ENCODE measurements at regions not wholly inside any gene's neighbourhood (a gene's known extent, or its start where the extent isn't known, plus 50 kb on each side); places are given as distances from the start of the nearest gene placed in this dataset.

GRCh38 chr5:9699681-9700080 is 69.5 kb upstream of the TAS2R1 start:
- H3K9me3 ChIP-seq (ENCODE audit: control insufficient read depth in 4 of 4, low read length in 3 of 4), result no peaks in the 10 kb centered on the region
- TF ChIP-seq HNF4A (conservative IDR thresholded peaks at IDR 0.05), result no peak
- TF ChIP-seq, protein P1, sequence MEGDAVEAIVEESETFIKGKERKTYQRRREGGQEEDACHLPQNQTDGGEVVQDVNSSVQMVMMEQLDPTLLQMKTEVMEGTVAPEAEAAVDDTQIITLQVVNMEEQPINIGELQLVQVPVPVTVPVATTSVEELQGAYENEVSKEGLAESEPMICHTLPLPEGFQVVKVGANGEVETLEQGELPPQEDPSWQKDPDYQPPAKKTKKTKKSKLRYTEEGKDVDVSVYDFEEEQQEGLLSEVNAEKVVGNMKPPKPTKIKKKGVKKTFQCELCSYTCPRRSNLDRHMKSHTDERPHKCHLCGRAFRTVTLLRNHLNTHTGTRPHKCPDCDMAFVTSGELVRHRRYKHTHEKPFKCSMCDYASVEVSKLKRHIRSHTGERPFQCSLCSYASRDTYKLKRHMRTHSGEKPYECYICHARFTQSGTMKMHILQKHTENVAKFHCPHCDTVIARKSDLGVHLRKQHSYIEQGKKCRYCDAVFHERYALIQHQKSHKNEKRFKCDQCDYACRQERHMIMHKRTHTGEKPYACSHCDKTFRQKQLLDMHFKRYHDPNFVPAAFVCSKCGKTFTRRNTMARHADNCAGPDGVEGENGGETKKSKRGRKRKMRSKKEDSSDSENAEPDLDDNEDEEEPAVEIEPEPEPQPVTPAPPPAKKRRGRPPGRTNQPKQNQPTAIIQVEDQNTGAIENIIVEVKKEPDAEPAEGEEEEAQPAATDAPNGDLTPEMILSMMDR (IDR thresholded peaks at IDR 0.05; ENCODE audit: low read depth, low read length, missing input control), result no peak
- TF ChIP-seq MAX (IDR thresholded peaks at IDR 0.05), result no peak
- TF ChIP-seq RXRA (IDR thresholded peaks at IDR 0.05), result no peak
- TF ChIP-seq EGR1 (IDR thresholded peaks at IDR 0.05; ENCODE audit: low read depth in 2 of 2), result no peak
- TF ChIP-seq, protein P2, sequence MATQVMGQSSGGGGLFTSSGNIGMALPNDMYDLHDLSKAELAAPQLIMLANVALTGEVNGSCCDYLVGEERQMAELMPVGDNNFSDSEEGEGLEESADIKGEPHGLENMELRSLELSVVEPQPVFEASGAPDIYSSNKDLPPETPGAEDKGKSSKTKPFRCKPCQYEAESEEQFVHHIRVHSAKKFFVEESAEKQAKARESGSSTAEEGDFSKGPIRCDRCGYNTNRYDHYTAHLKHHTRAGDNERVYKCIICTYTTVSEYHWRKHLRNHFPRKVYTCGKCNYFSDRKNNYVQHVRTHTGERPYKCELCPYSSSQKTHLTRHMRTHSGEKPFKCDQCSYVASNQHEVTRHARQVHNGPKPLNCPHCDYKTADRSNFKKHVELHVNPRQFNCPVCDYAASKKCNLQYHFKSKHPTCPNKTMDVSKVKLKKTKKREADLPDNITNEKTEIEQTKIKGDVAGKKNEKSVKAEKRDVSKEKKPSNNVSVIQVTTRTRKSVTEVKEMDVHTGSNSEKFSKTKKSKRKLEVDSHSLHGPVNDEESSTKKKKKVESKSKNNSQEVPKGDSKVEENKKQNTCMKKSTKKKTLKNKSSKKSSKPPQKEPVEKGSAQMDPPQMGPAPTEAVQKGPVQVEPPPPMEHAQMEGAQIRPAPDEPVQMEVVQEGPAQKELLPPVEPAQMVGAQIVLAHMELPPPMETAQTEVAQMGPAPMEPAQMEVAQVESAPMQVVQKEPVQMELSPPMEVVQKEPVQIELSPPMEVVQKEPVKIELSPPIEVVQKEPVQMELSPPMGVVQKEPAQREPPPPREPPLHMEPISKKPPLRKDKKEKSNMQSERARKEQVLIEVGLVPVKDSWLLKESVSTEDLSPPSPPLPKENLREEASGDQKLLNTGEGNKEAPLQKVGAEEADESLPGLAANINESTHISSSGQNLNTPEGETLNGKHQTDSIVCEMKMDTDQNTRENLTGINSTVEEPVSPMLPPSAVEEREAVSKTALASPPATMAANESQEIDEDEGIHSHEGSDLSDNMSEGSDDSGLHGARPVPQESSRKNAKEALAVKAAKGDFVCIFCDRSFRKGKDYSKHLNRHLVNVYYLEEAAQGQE (IDR thresholded peaks at IDR 0.05), result no peak
- TF ChIP-seq HNF4G (IDR thresholded peaks at IDR 0.05), result no peak
- TF ChIP-seq TAF1 (conservative IDR thresholded peaks at IDR 0.05), result no peak
- no peak for TF ChIP-seq NR2F2 (IDR thresholded peaks at IDR 0.05)
- no peak for TF ChIP-seq FOXA2 (IDR thresholded peaks at IDR 0.05)
- no peak for TF ChIP-seq YY1 (IDR thresholded peaks at IDR 0.05)
- no peak overlapping the region for H3K27ac ChIP-seq (ENCODE audit: low read depth in 1 of 2, low read length in 2 of 2)
- H3K36me3 ChIP-seq (ENCODE audit: control insufficient read depth in 4 of 4, insufficient read depth in 3 of 4, low read depth in 1 of 4, low read length in 3 of 4), result no peaks in the 10 kb centered on the region
- WGBS, result 53% methylated on average over 3 of the region's 3 CpGs
- no peak for DNase-seq (ENCODE audit: low spot score)
- no peaks in the 10 kb centered on the region for H3K4me1 ChIP-seq (ENCODE audit: control insufficient read depth in 4 of 4, insufficient read depth in 4 of 4, low read length in 3 of 4)
- no peaks in the 10 kb centered on the region for H3K27me3 ChIP-seq (ENCODE audit: control insufficient read depth in 4 of 4, insufficient read depth in 4 of 4, low read length in 3 of 4)
- no peak overlapping the region for H3K9ac ChIP-seq (ENCODE audit: low read depth in 1 of 2, low read length in 2 of 2)
- no peak overlapping the region for H3K4me3 ChIP-seq (ENCODE audit: low read depth in 1 of 3, low read length in 3 of 3)

- Histone ChIP-seq H3K4me3 (ENCODE audit: low read depth in 1 of 3, low read length in 3 of 3) (no peak overlapping the region), H3K9ac (ENCODE audit: low read depth in 1 of 2, low read length in 2 of 2) (no peak overlapping the region), H3K27me3 (ENCODE audit: control insufficient read depth in 4 of 4, insufficient read depth in 4 of 4, low read length in 3 of 4) (no peaks in the 10 kb centered on the region), H3K36me3 (ENCODE audit: control insufficient read depth in 4 of 4, insufficient read depth in 3 of 4, low read depth in 1 of 4, low read length in 3 of 4) (no peaks in the 10 kb centered on the region), H3K9me3 (ENCODE audit: control insufficient read depth in 4 of 4, low read length in 3 of 4) (no peaks in the 10 kb centered on the region), H3K27ac (ENCODE audit: low read depth in 1 of 2, low read length in 2 of 2) (no peak overlapping the region), H3K4me1 (ENCODE audit: control insufficient read depth in 4 of 4, insufficient read depth in 4 of 4, low read length in 3 of 4) (no peaks in the 10 kb centered on the region)
- no peak for TF ChIP-seq RXRA (IDR thresholded peaks at IDR 0.05)
- no peak for TF ChIP-seq MAX (IDR thresholded peaks at IDR 0.05)
- TF ChIP-seq, protein P1 (IDR thresholded peaks at IDR 0.05; ENCODE audit: low read depth, low read length, missing input control), result no peak
- no peak for TF ChIP-seq GABPA (IDR thresholded peaks at IDR 0.05 in 1 of 2, conservative IDR thresholded peaks at IDR 0.05 in 1 of 2)
- TF ChIP-seq, protein P3, sequence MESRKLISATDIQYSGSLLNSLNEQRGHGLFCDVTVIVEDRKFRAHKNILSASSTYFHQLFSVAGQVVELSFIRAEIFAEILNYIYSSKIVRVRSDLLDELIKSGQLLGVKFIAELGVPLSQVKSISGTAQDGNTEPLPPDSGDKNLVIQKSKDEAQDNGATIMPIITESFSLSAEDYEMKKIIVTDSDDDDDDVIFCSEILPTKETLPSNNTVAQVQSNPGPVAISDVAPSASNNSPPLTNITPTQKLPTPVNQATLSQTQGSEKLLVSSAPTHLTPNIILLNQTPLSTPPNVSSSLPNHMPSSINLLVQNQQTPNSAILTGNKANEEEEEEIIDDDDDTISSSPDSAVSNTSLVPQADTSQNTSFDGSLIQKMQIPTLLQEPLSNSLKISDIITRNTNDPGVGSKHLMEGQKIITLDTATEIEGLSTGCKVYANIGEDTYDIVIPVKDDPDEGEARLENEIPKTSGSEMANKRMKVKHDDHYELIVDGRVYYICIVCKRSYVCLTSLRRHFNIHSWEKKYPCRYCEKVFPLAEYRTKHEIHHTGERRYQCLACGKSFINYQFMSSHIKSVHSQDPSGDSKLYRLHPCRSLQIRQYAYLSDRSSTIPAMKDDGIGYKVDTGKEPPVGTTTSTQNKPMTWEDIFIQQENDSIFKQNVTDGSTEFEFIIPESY (IDR thresholded peaks at IDR 0.05), result no peak
- no peak for TF ChIP-seq SP1 (IDR thresholded peaks at IDR 0.05)
- TF ChIP-seq YY1 (IDR thresholded peaks at IDR 0.05), result no peak
- no peak for TF ChIP-seq JUND (IDR thresholded peaks at IDR 0.05)
- TF ChIP-seq RAD21 (IDR thresholded peaks at IDR 0.05), result no peak
- no peak for TF ChIP-seq NR2F2 (IDR thresholded peaks at IDR 0.05)
- no peak for TF ChIP-seq EGR1 (IDR thresholded peaks at IDR 0.05; ENCODE audit: low read depth in 2 of 2)
- 84% methylated on average over 2 of the region's 2 CpGs for WGBS
- DNase-seq (ENCODE audit: low spot score), result no peak
Observed at GRCh38 chr5:9698841-9699240, 68.7 kb upstream of the TAS2R1 start.
